CD14-positive monocyte (primary cell): ENCODE measurements at regions not wholly inside any gene's neighbourhood (a gene's known extent, or its start where the extent isn't known, plus 50 kb on each side); places are given as distances from the start of the nearest gene placed in this dataset.

Experiments
- DNase-seq, 3 donors: peaks; one replicate each; pipeline ENCODE4 v3.0.0-alpha.2; 2011 to 2022
- H2AFZ ChIP-seq: 2 replicates; pipeline ENCODE4 v1.6.0; 2012; ENCODE audit warnings: mild to moderate bottlenecking, low read depth, low read length, inconsistent platforms; ENCODE audit not compliant: insufficient read depth, poor library complexity, severe bottlenecking
- H3K27ac ChIP-seq, 2 donors: 1 replicate in 1 of 2; 2 replicates in 1 of 2; pipeline ENCODE4 v1.5.1; 2012 to 2013; ENCODE audit warnings: low read length in 2 of 2, control low read depth in 1 of 2, inconsistent platforms in 1 of 2, low read depth in 1 of 2, mild to moderate bottlenecking in 1 of 2
- H3K27me3 ChIP-seq, 2 donors: one replicate each; pipeline versions ENCODE4 v1.6.0 to v1.6.1; 2011 to 2013; ENCODE audit warnings: low read length in 2 of 2; ENCODE audit not compliant: control insufficient read depth in 2 of 2, insufficient read depth in 2 of 2
- H3K36me3 ChIP-seq, 2 donors: replicated peaks in 1 of 2; 1 replicate in 1 of 2; 2 replicates in 1 of 2; pipeline versions ENCODE4 v1.5.1 to v1.6.1; 2012 to 2013; ENCODE audit warnings: low read length in 2 of 2, control low read depth in 1 of 2, inconsistent platforms in 1 of 2, mild to moderate bottlenecking in 1 of 2; ENCODE audit not compliant: insufficient read depth in 2 of 2, control insufficient read depth in 1 of 2
- H3K4me1 ChIP-seq, 2 donors: 1 replicate in 1 of 2; 2 replicates in 1 of 2; pipeline versions ENCODE4 v1.5.1 to v1.6.1; 2012 to 2013; ENCODE audit warnings: low read length in 2 of 2, control low read depth in 1 of 2, inconsistent platforms in 1 of 2, mild to moderate bottlenecking in 1 of 2, moderate library complexity in 1 of 2; ENCODE audit not compliant: insufficient read depth in 2 of 2, control insufficient read depth in 1 of 2
- H3K4me2 ChIP-seq: replicated peaks from 2 replicates; pipeline ENCODE3; 2012; ENCODE audit warnings: low read length, moderate library complexity, mild to moderate bottlenecking; ENCODE audit not compliant: poor library complexity, severe bottlenecking; ENCODE audit errors: extremely low read depth
- H3K4me3 ChIP-seq, 3 experiments: fragments of 200-600 bp in 1 of 3; sonication (generic) in 1 of 3; replicated peaks in 1 of 3; 1 replicate in 2 of 3; 2 replicates in 1 of 3; pipeline ENCODE4 v1.5.1; 2011 to 2013; ENCODE audit warnings: low read length in 3 of 3, mild to moderate bottlenecking in 3 of 3, control low read depth in 2 of 3, low read depth in 2 of 3, inconsistent platforms in 1 of 3, moderate library complexity in 1 of 3
- H3K79me2 ChIP-seq: 2 replicates; pipeline ENCODE4 v1.6.0; 2012; ENCODE audit warnings: mild to moderate bottlenecking, control low read depth, inconsistent platforms, low read length, moderate library complexity; ENCODE audit not compliant: insufficient read depth
- H3K9ac ChIP-seq: 2 replicates; pipeline ENCODE4 v1.6.0; 2017; ENCODE audit warnings: low read length, mild to moderate bottlenecking; ENCODE audit not compliant: insufficient read depth, poor library complexity, severe bottlenecking
- H3K9me3 ChIP-seq, 2 donors: replicated peaks in 1 of 2; 1 replicate in 1 of 2; 2 replicates in 1 of 2; pipeline versions ENCODE4 v1.5.1 to v1.6.1; 2012 to 2013; ENCODE audit warnings: low read length in 2 of 2, control low read depth in 1 of 2; ENCODE audit not compliant: control insufficient read depth in 1 of 2, insufficient read depth in 1 of 2
- H4K20me1 ChIP-seq: 2 replicates; pipeline ENCODE4 v1.6.0; 2012; ENCODE audit warnings: mild to moderate bottlenecking, low read length, control low read depth, moderate library complexity; ENCODE audit not compliant: insufficient read depth
- H3K27ac Mint-ChIP-seq, 7 donors: one replicate each; pipeline ENCODE4 v1.8.0; 2020; ENCODE audit warnings: mild to moderate bottlenecking in 7 of 7, mixed read lengths in 7 of 7, moderate library complexity in 6 of 7, inconsistent platforms in 2 of 7
- H3K27me3 Mint-ChIP-seq, 3 donors: one replicate each; pipeline ENCODE4 v1.8.0; 2021 to 2022; ENCODE audit warnings: low read depth in 3 of 3, mild to moderate bottlenecking in 3 of 3, mixed read lengths in 3 of 3, moderate library complexity in 3 of 3, inconsistent platforms in 1 of 3
- H3K36me3 Mint-ChIP-seq, 2 donors: one replicate each; pipeline ENCODE4 v1.8.0; 2020; ENCODE audit warnings: mixed read lengths in 2 of 2, inconsistent platforms in 1 of 2, mild to moderate bottlenecking in 1 of 2
- H3K4me1 Mint-ChIP-seq: one replicate; pipeline ENCODE4 v1.8.0; 2020; ENCODE audit warnings: mild to moderate bottlenecking, mixed read lengths
- H3K4me3 Mint-ChIP-seq, 2 donors: one replicate each; pipeline ENCODE4 v1.8.0; 2020; ENCODE audit warnings: mild to moderate bottlenecking in 2 of 2, mixed read lengths in 2 of 2, moderate library complexity in 1 of 2
- H3K9me3 Mint-ChIP-seq, 7 donors: one replicate each; pipeline ENCODE4 v1.8.0; 2020 to 2022; ENCODE audit warnings: mixed read lengths in 7 of 7, mild to moderate bottlenecking in 6 of 7, moderate library complexity in 6 of 7, inconsistent platforms in 2 of 7
- CTCF ChIP-seq: fragments of 200-600 bp; IDR thresholded peaks from one replicate; pipeline ENCODE4 v1.8.0; 2022; ENCODE audit warnings: antibody characterized with exemption, mild to moderate bottlenecking
- WGBS: methylation state at CpG from one replicate; pipeline ENCODE4 v1.1.5; 2013; ENCODE audit warnings: missing lambda C conversion rate; ENCODE audit not compliant: insufficient coverage; 5-methylcytosine and 5-hydroxymethylcytosine counted together
- intact Hi-C, 2 donors: fragments of 100-400 bp; cut with micrococcal nuclease; formaldehyde crosslinking; loops; one replicate each; pipeline versions ENCODE4 v1.15.0 to v1.15.1; 2023

DNA sequence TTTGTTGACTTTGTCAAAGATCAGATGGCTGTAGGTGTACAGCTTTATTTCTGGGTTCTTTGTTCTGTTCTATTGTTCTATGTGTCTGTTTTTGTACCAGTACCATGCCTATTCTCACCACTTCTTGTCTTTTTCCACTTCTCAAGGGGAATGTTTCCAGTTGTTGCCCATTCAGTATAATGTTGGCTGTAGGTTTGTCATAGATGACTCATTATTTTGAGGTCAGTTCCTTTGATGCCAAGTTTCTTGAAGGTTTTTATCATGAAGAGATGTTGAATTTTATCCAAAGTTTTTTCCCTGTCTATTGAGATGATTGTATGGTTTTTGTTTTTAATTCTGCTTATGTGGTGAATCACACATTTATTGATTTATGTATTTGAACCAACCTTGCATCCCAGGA, 216.7 kb upstream of the RNF32 start:
- H3K27ac ChIP-seq = no peak overlapping the region

GRCh38 chr7:156420496-156420895, 220.1 kb upstream of the RNF32 start:
- H3K4me2 ChIP-seq = no peak overlapping the region
- no peaks in the 10 kb centered on the region for H3K4me1 ChIP-seq
- Mint-ChIP-seq H3K27ac (no peak overlapping the region), H3K9me3 (peaks cover 0 to 5% (median 2%) of the 10 kb centered on the region in 7 donors), H3K27me3 (peaks cover 0 to 5% (median 0%) of the 10 kb centered on the region in 3 donors), H3K4me3 (no peak overlapping the region), H3K36me3 (no peaks in the 10 kb centered on the region), H3K4me1 (peaks cover 3% of the 10 kb centered on the region)
- H3K9me3 ChIP-seq = no peaks in the 10 kb centered on the region
- H3K79me2 ChIP-seq = no peaks in the 10 kb centered on the region
- H3K27me3 ChIP-seq = peaks cover 0 to 2% of the 10 kb centered on the region in 2 donors
- H3K4me3 ChIP-seq = no peak overlapping the region
- TF ChIP-seq CTCF = no peak
- H3K9ac ChIP-seq = no peak overlapping the region
- no peak overlapping the region for H2AFZ ChIP-seq
- intact Hi-C loops = no loop called here
- H4K20me1 ChIP-seq = no peaks in the 10 kb centered on the region
- H3K27ac ChIP-seq = no peak overlapping the region
- H3K36me3 ChIP-seq = no peaks in the 10 kb centered on the region
- DNase-seq = no peak
- 100% methylated on average over 1 of the region's 1 CpG for WGBS

More for the DNA sequence above, 216.7 kb upstream of the RNF32 start:
- Histone ChIP-seq H3K79me2 (no peaks in the 10 kb centered on the region), H3K9me3 (no peaks in the 10 kb centered on the region), H3K4me2 (no peak overlapping the region), H3K36me3 (no peaks in the 10 kb centered on the region), H2AFZ (no peak overlapping the region), H3K27me3 (peaks cover 0 to 2% of the 10 kb centered on the region in 2 donors), H3K9ac (no peak overlapping the region), H3K4me1 (no peaks in the 10 kb centered on the region), H3K4me3 (no peak overlapping the region), H4K20me1 (no peaks in the 10 kb centered on the region)
- no peak for DNase-seq
- intact Hi-C loops = no loop called here
- Mint-ChIP-seq H3K27me3 (peaks cover 0 to 6% (median 0%) of the 10 kb centered on the region in 3 donors), H3K4me1 (peaks cover 3% of the 10 kb centered on the region), H3K27ac (no peak overlapping the region), H3K4me3 (no peak overlapping the region), H3K36me3 (no peaks in the 10 kb centered on the region), H3K9me3 (peaks cover 0 to 3% (median 3%) of the 10 kb centered on the region in 7 donors)
- TF ChIP-seq CTCF = no peak
